RPMI8226 (cell line): ENCODE measurements at regions not wholly inside any gene's neighbourhood (a gene's known extent, or its start where the extent isn't known, plus 50 kb on each side); places are given as distances from the start of the nearest gene placed in this dataset.
"Not testable (repeated sequence)": the region's sequence is repeated elsewhere in the genome, so short reads cannot be mapped to it uniquely, and the experiment has no call there.

Source experiments
- DNase-seq: peaks from one replicate; pipeline ENCODE4 v3.0.0-alpha.2; 2015

- DNase-seq = no peak
These were observed 634.0 kb downstream of the MAT2B start for GRCh38 chr5:164139423-164139822.

GRCh38 chr5:164145458-164145857 lies 640.0 kb downstream of the MAT2B start:
- no peak for DNase-seq

- no peak for DNase-seq
These were observed 640.8 kb downstream of the MAT2B start for GRCh38 chr5:164146223-164146622.

GRCh38 chr5:164148292-164148691 lies 642.9 kb downstream of the MAT2B start:
- DNase-seq = no peak

GRCh38 chr5:164152539-164152938 lies 647.1 kb downstream of the MAT2B start:
- not testable (repeated sequence) for DNase-seq

GRCh38 chr5:164153469-164154172 lies 648.2 kb downstream of the MAT2B start:
- no peak for DNase-seq

- DNase-seq = no peak
These were observed 665.4 kb downstream of the MAT2B start for GRCh38 chr5:164170814-164171213.

GRCh38 chr5:164175083-164175482 lies 669.7 kb downstream of the MAT2B start:
- DNase-seq = no peak

- no peak for DNase-seq
These were observed 674.0 kb downstream of the MAT2B start for GRCh38 chr5:164179406-164179805.

GRCh38 chr5:164181604-164182003 lies 676.2 kb downstream of the MAT2B start:
- DNase-seq = no peak

- no peak for DNase-seq
These were observed 678.7 kb downstream of the MAT2B start for GRCh38 chr5:164184158-164184557.

- DNase-seq = no peak
These were observed 679.6 kb downstream of the MAT2B start for GRCh38 chr5:164185000-164185399.

- no peak for DNase-seq
These were observed 681.1 kb downstream of the MAT2B start for GRCh38 chr5:164186550-164186949.

GRCh38 chr5:164187785-164188184 lies 682.4 kb downstream of the MAT2B start:
- DNase-seq = no peak

GRCh38 chr5:164188733-164189148 lies 683.3 kb downstream of the MAT2B start:
- no peak for DNase-seq

GRCh38 chr5:164191240-164191639 lies 685.8 kb downstream of the MAT2B start:
- no peak for DNase-seq

GRCh38 chr5:164202338-164202737 lies 696.9 kb downstream of the MAT2B start:
- DNase-seq = no peak

- DNase-seq = no peak
These were observed 698.3 kb downstream of the MAT2B start for GRCh38 chr5:164203581-164204225.

- DNase-seq = no peak
These were observed 699.0 kb downstream of the MAT2B start for GRCh38 chr5:164204338-164204946.

- no peak for DNase-seq
These were observed 700.8 kb downstream of the MAT2B start for GRCh38 chr5:164206196-164206595.

- DNase-seq = no peak
These were observed 702.2 kb downstream of the MAT2B start for GRCh38 chr5:164207646-164208045.

GRCh38 chr5:164210491-164210890 lies 705.1 kb downstream of the MAT2B start:
- no peak for DNase-seq

- DNase-seq = no peak
These were observed 709.3 kb downstream of the MAT2B start for GRCh38 chr5:164214698-164215097.

- no peak for DNase-seq
These were observed 712.0 kb downstream of the MAT2B start for GRCh38 chr5:164217464-164217863.
